HG03139 (cell line): ENCODE measurements at regions not wholly inside any gene's neighbourhood (a gene's known extent, or its start where the extent isn't known, plus 50 kb on each side); places are given as distances from the start of the nearest gene placed in this dataset.
"Not testable (repeated sequence)": the region's sequence is repeated elsewhere in the genome, so short reads cannot be mapped to it uniquely, and the experiment has no call there.

Experiments
- ATAC-seq: cut with Tn5 transposase; IDR thresholded peaks from one replicate; pipeline ENCODE4 v1.9.1; 2021; ENCODE audit not compliant: unreplicated experiment

- ATAC-seq, result no peak
These were observed 160.2 kb downstream of the URI1 start for GRCh38 chr19:30102239-30102638.

GRCh38 chr19:30102666-30103065 lies 160.6 kb downstream of the URI1 start:
- ATAC-seq, result no peak

- no peak for ATAC-seq
These were observed 161.9 kb downstream of the URI1 start for GRCh38 chr19:30103981-30104380.

GRCh38 chr19:30105316-30105715 lies 163.3 kb downstream of the URI1 start:
- ATAC-seq, result no peak

GRCh38 chr19:30105727-30106126 lies 163.7 kb downstream of the URI1 start:
- no peak for ATAC-seq

GRCh38 chr19:30106417-30107095 lies 164.5 kb downstream of the URI1 start:
- ATAC-seq, result no peak

- no peak for ATAC-seq
These were observed 165.2 kb downstream of the URI1 start for GRCh38 chr19:30107251-30107650.

GRCh38 chr19:30109565-30109964 lies 167.5 kb downstream of the URI1 start:
- ATAC-seq, result no peak

- no peak for ATAC-seq
These were observed 169.2 kb downstream of the URI1 start for GRCh38 chr19:30111021-30111855.

- no peak for ATAC-seq
These were observed 170.1 kb downstream of the URI1 start for GRCh38 chr19:30112171-30112570.

- no peak for ATAC-seq
These were observed 170.6 kb downstream of the URI1 start for GRCh38 chr19:30112666-30113065.

- no peak for ATAC-seq
These were observed 171.1 kb downstream of the URI1 start for GRCh38 chr19:30113186-30113585.

- ATAC-seq, result not testable (repeated sequence)
These were observed 172.1 kb downstream of the URI1 start for GRCh38 chr19:30114095-30114494.

- no peak for ATAC-seq
These were observed 173.9 kb downstream of the URI1 start for GRCh38 chr19:30115947-30116346.

- ATAC-seq, result no peak
These were observed 174.5 kb downstream of the URI1 start for GRCh38 chr19:30116530-30116929.

GRCh38 chr19:30116984-30117555 lies 175.0 kb downstream of the URI1 start:
- ATAC-seq, result no peak

- no peak for ATAC-seq
These were observed 175.7 kb downstream of the URI1 start for GRCh38 chr19:30117636-30118145.

GRCh38 chr19:30118221-30118620 lies 176.2 kb downstream of the URI1 start:
- ATAC-seq, result no peak

- no peak for ATAC-seq
These were observed 176.7 kb downstream of the URI1 start for GRCh38 chr19:30118760-30119159.

- ATAC-seq, result no peak
These were observed 177.3 kb downstream of the URI1 start for GRCh38 chr19:30119180-30119908.

- ATAC-seq, result no peak
These were observed 178.9 kb downstream of the URI1 start for GRCh38 chr19:30120860-30121484.
